K562 (cell line): ENCODE measurements at regions not wholly inside any gene's neighbourhood (a gene's known extent, or its start where the extent isn't known, plus 50 kb on each side); places are given as distances from the start of the nearest gene placed in this dataset.

Source experiments
- ATAC-seq: fragments of 200-7000 bp; cut with Tn5 transposase; 3 replicates; pipeline ENCODE4 v1.9.1; 2020; ENCODE audit warnings: moderate library complexity
- BruUV-seq: library from RNA; stranded (reverse); fragments of 400-500 nt; replicated peaks from 2 replicates; lab custom pipeline; 2021; lab: Mats Ljungman, UMichigan
- CTCF ChIA-PET: fragments of 300-600 bp; formaldehyde crosslinking; extraction: SDS; loops from one replicate; lab custom pipeline; 2021; ENCODE audit warnings: low intra/inter-chr PET ratio; lab: Yijun Ruan, JAX
- POLR2A ChIA-PET: fragments of 300-600, 350-650 bp; sonication (Branson Sonifier 250); formaldehyde crosslinking; extraction: SDS; loops from one replicate; lab custom pipeline; 2021; ENCODE audit warnings: antibody characterized with exemption, inconsistent platforms; lab: Yijun Ruan, JAX
- DNase-seq, 4 experiments: peaks; one replicate each; pipeline versions ENCODE4 v3.0.0 to v3.0.0-alpha.2; 2011 to 2018; ENCODE audit warnings: low spot score in 3 of 4, mixed read lengths in 3 of 4; ENCODE audit errors: extremely low read depth in 1 of 4
- FAIRE-seq: peaks from 2 replicates; lab custom pipeline; 2011; peaks lifted over from hg19 to GRCh38; lab: Jason Lieb, UNC
- H2AFZ ChIP-seq: 2 replicates; pipeline ENCODE4 v1.6.0; 2011; ENCODE audit warnings: low read depth, low read length, control low read depth, inconsistent platforms
- H3K27ac ChIP-seq: fragments of 200-600 bp; 3 replicates; pipeline ENCODE4 v1.8.0; 2011; ENCODE audit warnings: low read depth, mild to moderate bottlenecking, control low read depth, inconsistent platforms, low read length, moderate library complexity, mixed read lengths; ENCODE audit errors: extremely low read depth
- H3K27me3 ChIP-seq, 2 experiments: fragments of 300-600 bp in 1 of 2; 2 replicates in 1 of 2; 3 replicates in 1 of 2; pipeline versions ENCODE4 v1.6.0 to v1.8.0; 2011; ENCODE audit warnings: inconsistent platforms in 2 of 2, low read length in 2 of 2, mild to moderate bottlenecking in 1 of 2, mixed read lengths in 1 of 2, moderate library complexity in 1 of 2; ENCODE audit not compliant: control insufficient read depth in 2 of 2, insufficient read depth in 2 of 2
- H3K36me3 ChIP-seq: fragments of 300-600 bp; 3 replicates; pipeline ENCODE4 v1.8.0; 2011; ENCODE audit warnings: mild to moderate bottlenecking, low read length, inconsistent platforms; ENCODE audit not compliant: control insufficient read depth, insufficient read depth
- H3K4me1 ChIP-seq, 2 experiments: fragments of 200-600 bp in 1 of 2; replicated peaks in 1 of 2; 2 replicates in 1 of 2; 3 replicates in 1 of 2; pipeline versions ENCODE4 v1.5.1 to v1.8.0; 2011; ENCODE audit warnings: inconsistent platforms in 2 of 2, low read length in 2 of 2, mild to moderate bottlenecking in 1 of 2, mixed read lengths in 1 of 2, moderate library complexity in 1 of 2; ENCODE audit not compliant: control insufficient read depth in 2 of 2, insufficient read depth in 2 of 2
- H3K4me2 ChIP-seq: 2 replicates; pipeline ENCODE4 v1.6.1; 2011; ENCODE audit warnings: low read length, control low read depth, inconsistent platforms, mixed read lengths; ENCODE audit not compliant: insufficient read depth
- H3K4me3 ChIP-seq: fragments of 200-600 bp; sonication (generic), shearing (Covaris generic); 2 replicates; pipeline ENCODE4 v1.5.1; 2016; ENCODE audit warnings: control low read depth, inconsistent platforms
- H3K79me2 ChIP-seq: fragments of 200-600 bp; 3 replicates; pipeline ENCODE4 v1.8.0; 2011; ENCODE audit warnings: low read length, inconsistent platforms; ENCODE audit not compliant: control insufficient read depth, insufficient read depth
- H3K9ac ChIP-seq, 2 experiments: 2 replicates each; pipeline versions ENCODE4 v1.6.0 to v1.6.1; 2011; ENCODE audit warnings: low read depth in 2 of 2, low read length in 2 of 2, control low read depth in 1 of 2, inconsistent platforms in 1 of 2, mild to moderate bottlenecking in 1 of 2, mixed read lengths in 1 of 2; ENCODE audit not compliant: insufficient read depth in 1 of 2
- H3K9me1 ChIP-seq: one replicate; pipeline ENCODE4 v1.6.0; 2011; ENCODE audit warnings: inconsistent platforms, mild to moderate bottlenecking, low read length, moderate library complexity; ENCODE audit not compliant: control insufficient read depth, insufficient read depth
- H3K9me3 ChIP-seq: replicated peaks from 2 replicates; pipeline ENCODE4 v1.5.1; 2011; ENCODE audit warnings: low read depth, low read length, inconsistent platforms; ENCODE audit not compliant: control insufficient read depth, insufficient read depth
- H4K20me1 ChIP-seq: replicated peaks from 2 replicates; pipeline ENCODE4 v1.6.1; 2011; ENCODE audit warnings: low read length, inconsistent platforms, mixed read lengths; ENCODE audit not compliant: control insufficient read depth, insufficient read depth
- CBX1 ChIP-seq: sonication (generic); IDR thresholded peaks from 2 replicates; pipeline ENCODE4 v1.6.1; 2016; ENCODE audit warnings: antibody characterized with exemption, low read depth, mild to moderate bottlenecking
- COPS2 ChIP-seq: fragments of 450-650 bp; conservative IDR thresholded peaks from 2 replicates; pipeline ENCODE4 v1.6.1; 2016; ENCODE audit warnings: mild to moderate bottlenecking, moderate library complexity
- DPF2 ChIP-seq: fragments of 450-650 bp; IDR thresholded peaks from 2 replicates; pipeline ENCODE4 v1.6.1; 2016
- EHMT2 ChIP-seq: fragments of 450-650 bp; IDR thresholded peaks from 2 replicates; pipeline ENCODE4 v1.6.1; 2018; ENCODE audit warnings: antibody characterized with exemption
- FOS ChIP-seq: IDR thresholded peaks from 3 replicates; pipeline ENCODE4 v1.6.1; 2011; ENCODE audit not compliant: insufficient read length; ENCODE audit errors: extremely low read depth
- LCOR ChIP-seq: sonication (generic); formaldehyde crosslinking; IDR thresholded peaks from 2 replicates; pipeline ENCODE4 v1.8.0; 2022; ENCODE audit warnings: mild to moderate bottlenecking, missing genetic modification reagents
- MXI1 ChIP-seq: IDR thresholded peaks from 2 replicates; pipeline ENCODE4 v1.6.1; 2011; ENCODE audit warnings: low read depth, mild to moderate bottlenecking, improper control_type of control experiment, low read length
- RFX1 ChIP-seq: fragments of 450-650 bp; IDR thresholded peaks from 2 replicates; pipeline ENCODE4 v1.6.1; 2016; ENCODE audit warnings: mild to moderate bottlenecking, moderate library complexity
- TCF3 ChIP-seq: sonication (generic); formaldehyde crosslinking; IDR thresholded peaks from 2 replicates; pipeline ENCODE4 v1.4.0; 2020; ENCODE audit warnings: mild to moderate bottlenecking, missing genetic modification reagents
- XRCC4 ChIP-seq: IDR thresholded peaks from one replicate; pipeline ENCODE4 v1.6.1; 2011; ENCODE audit not compliant: insufficient read depth, insufficient read length; ENCODE audit errors: extremely low read depth
- ZNF347 ChIP-seq: fragments of 450-650 bp; formaldehyde crosslinking; IDR thresholded peaks from 2 replicates; pipeline ENCODE4 v1.4.0; 2020; ENCODE audit warnings: low read depth, mild to moderate bottlenecking, moderate library complexity
- WGBS: fragments of 100-300 bp; shearing (Covaris generic); methylation state at CpG from one replicate; pipeline ENCODE4 v1.1.6; 2016; ENCODE audit warnings: low coverage, mixed read lengths; ENCODE audit not compliant: insufficient coverage; ENCODE audit errors: missing lambda C conversion rate; 5-methylcytosine and 5-hydroxymethylcytosine counted together
- in situ Hi-C: fragments of 300-500 bp; cut with MboI; formaldehyde crosslinking; loops from 4 replicates; pipeline ENCODE4 v1.15.0; 2018; ENCODE audit warnings: inconsistent platforms, mixed read lengths
- intact Hi-C: fragments of 100-400 bp; cut with micrococcal nuclease; formaldehyde crosslinking; loops from 2 replicates; pipeline ENCODE4 v1.14.2; 2022
- TF ChIP-seq, protein P1 (sequence below): sonication (generic); formaldehyde crosslinking; IDR thresholded peaks from 2 replicates; pipeline ENCODE4 v1.8.0; 2022; ENCODE audit warnings: missing genetic modification reagents, mild to moderate bottlenecking, moderate library complexity, borderline replicate concordance
- TF ChIP-seq, protein P2 (sequence below): fragments of 250-450 bp; sonication (Bioruptor Pico); IDR thresholded peaks from 2 replicates; pipeline ENCODE4 v1.6.1; 2021; ENCODE audit warnings: mild to moderate bottlenecking
- TF ChIP-seq, protein P3 (sequence below): sonication (generic); formaldehyde crosslinking; IDR thresholded peaks from 2 replicates; pipeline ENCODE4 v1.8.0; 2022; ENCODE audit warnings: mild to moderate bottlenecking, low read depth, missing genetic modification reagents
- TF ChIP-seq, protein P4 (sequence below): fragments of 450-650 bp; IDR thresholded peaks from 2 replicates; pipeline ENCODE4 v1.6.1; 2016; ENCODE audit warnings: antibody characterized with exemption
- TF ChIP-seq, protein P5 (sequence below): fragments of 150-350 bp; conservative IDR thresholded peaks from 2 replicates; pipeline ENCODE4 v1.6.1; 2014; ENCODE audit warnings: low read length

DNA sequence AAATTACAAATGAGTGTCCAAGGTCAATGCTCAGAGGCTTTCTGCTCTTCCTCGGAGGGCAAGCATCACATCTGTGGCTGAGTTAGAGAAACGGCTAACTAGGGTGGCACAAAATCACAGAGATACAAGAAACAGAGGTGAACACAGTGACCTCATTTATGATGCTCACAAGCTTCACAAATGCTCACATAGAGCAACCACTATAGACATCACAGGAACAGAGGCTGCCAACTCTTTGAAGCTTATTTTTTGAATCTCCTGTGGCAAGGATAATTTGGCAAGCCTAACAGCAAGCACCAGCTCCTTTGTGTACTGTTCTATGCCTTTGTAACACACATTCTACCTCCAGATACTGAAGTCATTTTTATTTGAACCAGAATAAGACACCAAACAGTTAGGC, 416.5 kb upstream of the DDI1 start:
- FAIRE-seq = no peak
- Histone ChIP-seq H3K79me2 (no peaks in the 10 kb centered on the region), H3K4me3 (no peak overlapping the region), H4K20me1 (no peaks in the 10 kb centered on the region), H2AFZ (no peak overlapping the region), H3K4me1 (no peaks in the 10 kb centered on the region), H3K27me3 (no peaks in the 10 kb centered on the region), H3K4me2 (no peak overlapping the region), H3K9ac (no peak overlapping the region)
- CTCF ChIA-PET = no interaction called here
- WGBS = 0% methylated on average over 2 of the region's 2 CpGs
- POLR2A ChIA-PET = no interaction called here
- BruUV-seq = no TSS peak
- ATAC-seq = no peak
- TF ChIP-seq FOS (no peak), EHMT2 (no peak), ZNF347 (CRISPR knock-in tag) (no peak), CBX1 (no peak), COPS2 (no peak), TCF3 (no peak), RFX1 (no peak), DPF2 (no peak), XRCC4 (no peak), LCOR (CRISPR knock-in tag) (no peak), MXI1 (no peak)
- TF ChIP-seq, protein P1, sequence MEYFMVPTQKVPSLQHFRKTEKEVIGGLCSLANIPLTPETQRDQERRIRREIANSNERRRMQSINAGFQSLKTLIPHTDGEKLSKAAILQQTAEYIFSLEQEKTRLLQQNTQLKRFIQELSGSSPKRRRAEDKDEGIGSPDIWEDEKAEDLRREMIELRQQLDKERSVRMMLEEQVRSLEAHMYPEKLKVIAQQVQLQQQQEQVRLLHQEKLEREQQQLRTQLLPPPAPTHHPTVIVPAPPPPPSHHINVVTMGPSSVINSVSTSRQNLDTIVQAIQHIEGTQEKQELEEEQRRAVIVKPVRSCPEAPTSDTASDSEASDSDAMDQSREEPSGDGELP (CRISPR knock-in tag) = no peak
- TF ChIP-seq, protein P2, sequence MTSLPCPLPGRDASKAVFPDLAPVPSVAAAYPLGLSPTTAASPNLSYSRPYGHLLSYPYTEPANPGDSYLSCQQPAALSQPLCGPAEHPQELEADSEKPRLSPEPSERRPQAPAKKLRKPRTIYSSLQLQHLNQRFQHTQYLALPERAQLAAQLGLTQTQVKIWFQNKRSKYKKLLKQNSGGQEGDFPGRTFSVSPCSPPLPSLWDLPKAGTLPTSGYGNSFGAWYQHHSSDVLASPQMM (CRISPR knock-in tag) = no peak
- TF ChIP-seq, protein P3, sequence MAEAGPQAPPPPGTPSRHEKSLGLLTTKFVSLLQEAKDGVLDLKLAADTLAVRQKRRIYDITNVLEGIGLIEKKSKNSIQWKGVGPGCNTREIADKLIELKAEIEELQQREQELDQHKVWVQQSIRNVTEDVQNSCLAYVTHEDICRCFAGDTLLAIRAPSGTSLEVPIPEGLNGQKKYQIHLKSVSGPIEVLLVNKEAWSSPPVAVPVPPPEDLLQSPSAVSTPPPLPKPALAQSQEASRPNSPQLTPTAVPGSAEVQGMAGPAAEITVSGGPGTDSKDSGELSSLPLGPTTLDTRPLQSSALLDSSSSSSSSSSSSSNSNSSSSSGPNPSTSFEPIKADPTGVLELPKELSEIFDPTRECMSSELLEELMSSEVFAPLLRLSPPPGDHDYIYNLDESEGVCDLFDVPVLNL = no peak
- TF ChIP-seq, protein P4, sequence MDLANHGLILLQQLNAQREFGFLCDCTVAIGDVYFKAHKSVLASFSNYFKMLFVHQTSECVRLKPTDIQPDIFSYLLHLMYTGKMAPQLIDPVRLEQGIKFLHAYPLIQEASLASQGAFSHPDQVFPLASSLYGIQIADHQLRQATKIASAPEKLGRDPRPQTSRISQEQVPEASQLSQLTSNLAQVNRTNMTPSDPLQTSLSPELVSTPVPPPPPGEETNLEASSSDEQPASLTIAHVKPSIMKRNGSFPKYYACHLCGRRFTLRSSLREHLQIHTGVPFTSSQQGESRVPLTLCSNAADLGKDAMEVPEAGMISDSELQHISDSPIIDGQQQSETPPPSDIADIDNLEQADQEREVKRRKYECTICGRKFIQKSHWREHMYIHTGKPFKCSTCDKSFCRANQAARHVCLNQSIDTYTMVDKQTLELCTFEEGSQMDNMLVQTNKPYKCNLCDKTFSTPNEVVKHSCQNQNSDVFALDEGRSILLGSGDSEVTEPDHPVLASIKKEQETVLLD = no peak
- TF ChIP-seq, protein P5, sequence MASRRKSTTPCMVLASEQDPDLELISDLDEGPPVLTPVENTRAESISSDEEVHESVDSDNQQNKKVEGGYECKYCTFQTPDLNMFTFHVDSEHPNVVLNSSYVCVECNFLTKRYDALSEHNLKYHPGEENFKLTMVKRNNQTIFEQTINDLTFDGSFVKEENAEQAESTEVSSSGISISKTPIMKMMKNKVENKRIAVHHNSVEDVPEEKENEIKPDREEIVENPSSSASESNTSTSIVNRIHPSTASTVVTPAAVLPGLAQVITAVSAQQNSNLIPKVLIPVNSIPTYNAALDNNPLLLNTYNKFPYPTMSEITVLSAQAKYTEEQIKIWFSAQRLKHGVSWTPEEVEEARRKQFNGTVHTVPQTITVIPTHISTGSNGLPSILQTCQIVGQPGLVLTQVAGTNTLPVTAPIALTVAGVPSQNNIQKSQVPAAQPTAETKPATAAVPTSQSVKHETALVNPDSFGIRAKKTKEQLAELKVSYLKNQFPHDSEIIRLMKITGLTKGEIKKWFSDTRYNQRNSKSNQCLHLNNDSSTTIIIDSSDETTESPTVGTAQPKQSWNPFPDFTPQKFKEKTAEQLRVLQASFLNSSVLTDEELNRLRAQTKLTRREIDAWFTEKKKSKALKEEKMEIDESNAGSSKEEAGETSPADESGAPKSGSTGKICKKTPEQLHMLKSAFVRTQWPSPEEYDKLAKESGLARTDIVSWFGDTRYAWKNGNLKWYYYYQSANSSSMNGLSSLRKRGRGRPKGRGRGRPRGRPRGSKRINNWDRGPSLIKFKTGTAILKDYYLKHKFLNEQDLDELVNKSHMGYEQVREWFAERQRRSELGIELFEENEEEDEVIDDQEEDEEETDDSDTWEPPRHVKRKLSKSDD = no peak
- TF ChIP-seq, all 486 proteins: peak for 0
- Histone ChIP-seq H3K36me3 (no peaks in the 10 kb centered on the region), H3K9me3 (no peaks in the 10 kb centered on the region), H3K9me1 (no peaks in the 10 kb centered on the region), H3K27ac (no peak overlapping the region)
- in situ Hi-C loops (no loop called here), intact Hi-C loops (no loop called here)
- DNase-seq = no peak
